B cell (primary cell): ENCODE measurements at regions not wholly inside any gene's neighbourhood (a gene's known extent, or its start where the extent isn't known, plus 50 kb on each side); places are given as distances from the start of the nearest gene placed in this dataset.

Experiments used
- ATAC-seq: fragments of 200-7000 bp; cut with Tn5 transposase; one replicate; pipeline ENCODE4 v1.10.0; 2021; ENCODE audit warnings: low read depth, mild to moderate bottlenecking, moderate number of reproducible peaks, moderate library complexity
- CTCF ChIA-PET: fragments of 350-600 bp; sonication (Branson Sonifier 250); formaldehyde crosslinking; loops from one replicate; lab custom pipeline; 2021; ENCODE audit warnings: antibody characterized with exemption, inconsistent platforms; lab: Charles Lee
- POLR2A ChIA-PET: fragments of 350-600 bp; sonication (Branson Sonifier 250); formaldehyde crosslinking; loops from one replicate; lab custom pipeline; 2021; ENCODE audit warnings: antibody characterized with exemption; lab: Charles Lee
- DNase-seq: peaks from one replicate; pipeline ENCODE4 v3.0.0; 2013
- H2AFZ ChIP-seq: 2 replicates; pipeline ENCODE4 v1.6.1; 2012; ENCODE audit warnings: mild to moderate bottlenecking, low read depth, low read length; ENCODE audit not compliant: insufficient read depth, poor library complexity, severe bottlenecking
- H3K27ac ChIP-seq, 2 donors: 1 replicate in 1 of 2; 2 replicates in 1 of 2; pipeline ENCODE4 v1.5.1; 2012 to 2013; ENCODE audit warnings: low read length in 2 of 2, mild to moderate bottlenecking in 2 of 2, moderate library complexity in 1 of 2
- H3K27me3 ChIP-seq, 4 experiments: fragments of 200-600 bp in 1 of 4; sonication (generic) in 1 of 4; replicated peaks in 1 of 4; 1 replicate in 2 of 4; 2 replicates in 2 of 4; pipeline versions ENCODE4 v1.6.1 to v1.7.0; 2013 to 2016; ENCODE audit warnings: low read length in 3 of 4, mild to moderate bottlenecking in 2 of 4, mixed read lengths in 1 of 4, moderate library complexity in 1 of 4; ENCODE audit not compliant: insufficient read depth in 4 of 4, control insufficient read depth in 3 of 4; ENCODE audit errors: control extremely low read depth in 1 of 4
- H3K36me3 ChIP-seq, 2 experiments: replicated peaks in 1 of 2; 1 replicate in 1 of 2; 2 replicates in 1 of 2; pipeline versions ENCODE4 v1.6.1 to v1.7.1; 2013; ENCODE audit warnings: low read length in 1 of 2; ENCODE audit not compliant: insufficient read depth in 2 of 2, control insufficient read depth in 1 of 2; ENCODE audit errors: control extremely low read depth in 1 of 2, extremely low read depth in 1 of 2
- H3K4me1 ChIP-seq, 2 donors: fragments of 200-600 bp in 1 of 2; sonication (generic) in 1 of 2; 1 replicate in 1 of 2; 2 replicates in 1 of 2; pipeline versions ENCODE4 v1.5.1 to v1.6.1; 2013 to 2017; ENCODE audit warnings: low read length in 2 of 2; ENCODE audit not compliant: control insufficient read depth in 2 of 2, insufficient read depth in 2 of 2
- H3K4me2 ChIP-seq: replicated peaks from 2 replicates; pipeline ENCODE3; 2012; ENCODE audit warnings: mild to moderate bottlenecking, low read depth, low read length; ENCODE audit not compliant: poor library complexity, severe bottlenecking
- H3K4me3 ChIP-seq, 5 experiments: fragments of 200-600 bp in 1 of 5; sonication (generic) in 1 of 5; 1 replicate in 3 of 5; 2 replicates in 2 of 5; pipeline versions ENCODE4 v1.5.1 to v1.7.0; 2011 to 2016; ENCODE audit warnings: low read length in 4 of 5, mild to moderate bottlenecking in 4 of 5, low read depth in 2 of 5, control low read depth in 1 of 5, moderate library complexity in 1 of 5; ENCODE audit not compliant: insufficient read depth in 1 of 5; ENCODE audit errors: control extremely low read depth in 1 of 5, extremely low read depth in 1 of 5
- H3K79me2 ChIP-seq: fragments of 200-600 bp; sonication (generic); one replicate; pipeline ENCODE4 v1.6.0; 2016; ENCODE audit warnings: low read length; ENCODE audit not compliant: control insufficient read depth, insufficient read depth
- H3K9ac ChIP-seq: fragments of 200-600 bp; sonication (generic); 2 replicates; pipeline ENCODE4 v1.6.1; 2017; ENCODE audit warnings: mild to moderate bottlenecking, low read length, moderate library complexity
- H3K9me3 ChIP-seq, 3 donors: one replicate each; pipeline versions ENCODE4 v1.6.1 to v1.7.1; 2013; ENCODE audit warnings: low read length in 2 of 3; ENCODE audit not compliant: control insufficient read depth in 2 of 3, insufficient read depth in 1 of 3; ENCODE audit errors: control extremely low read depth in 1 of 3
- H4K20me1 ChIP-seq: 2 replicates; pipeline ENCODE4 v1.6.0; 2012; ENCODE audit warnings: mild to moderate bottlenecking, low read length; ENCODE audit not compliant: insufficient read depth, control insufficient read depth, poor library complexity, severe bottlenecking
- H3K27ac Mint-ChIP-seq: one replicate; pipeline ENCODE4 v1.8.0; 2021; ENCODE audit warnings: mixed read lengths
- H3K27me3 Mint-ChIP-seq: one replicate; pipeline ENCODE4 v1.8.0; 2021; ENCODE audit warnings: mixed read lengths
- H3K4me1 Mint-ChIP-seq: one replicate; pipeline ENCODE4 v1.8.0; 2021; ENCODE audit warnings: mixed read lengths
- H3K4me3 Mint-ChIP-seq: one replicate; pipeline ENCODE4 v1.8.0; 2021; ENCODE audit warnings: mixed read lengths
- H3K9me3 Mint-ChIP-seq: one replicate; pipeline ENCODE4 v1.8.0; 2022; ENCODE audit warnings: mixed read lengths; ENCODE audit not compliant: insufficient read depth
- EZH2 ChIP-seq: IDR thresholded peaks from 2 replicates; pipeline ENCODE4 v1.6.1; 2012; ENCODE audit warnings: borderline replicate concordance, low read depth, mild to moderate bottlenecking, moderate library complexity, low read length; ENCODE audit not compliant: insufficient read depth, poor library complexity, severe bottlenecking
- WGBS: methylation state at CpG from one replicate; pipeline ENCODE4 v1.1.5; 2013; ENCODE audit warnings: missing lambda C conversion rate; ENCODE audit not compliant: insufficient coverage; 5-methylcytosine and 5-hydroxymethylcytosine counted together
- intact Hi-C: fragments of 100-400 bp; cut with micrococcal nuclease; formaldehyde crosslinking; loops from one replicate; pipeline ENCODE4 v1.10.0; 2022
- TF ChIP-seq, protein P1 (sequence below): fragments of 200-600 bp; IDR thresholded peaks from one replicate; pipeline ENCODE4 v1.8.0; 2022; ENCODE audit warnings: antibody characterized with exemption, mild to moderate bottlenecking

DNA sequence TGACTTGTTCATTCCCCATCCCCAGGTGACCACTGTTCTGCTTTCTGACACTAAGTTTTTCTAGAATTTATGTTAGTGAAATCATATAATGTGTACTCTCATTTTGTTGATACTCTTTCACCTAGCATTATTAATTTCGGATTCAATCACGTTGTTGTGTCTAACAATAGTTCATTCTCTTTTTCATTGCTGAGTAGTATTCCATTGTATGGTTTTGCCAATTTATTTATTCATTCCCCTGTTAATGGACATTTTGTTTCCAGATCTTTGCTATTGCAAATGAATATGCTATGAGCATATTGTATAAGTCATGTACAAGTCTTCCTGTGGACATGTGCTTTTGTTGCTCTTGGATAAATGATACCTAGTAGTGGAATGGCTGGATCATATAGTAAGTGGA lies 146.4 kb downstream of the FAM204A start:
- no peaks in the 10 kb centered on the region for H3K4me1 ChIP-seq
- WGBS = no CpG with 5 or more reads among the region's 2 CpGs
- peaks cover 0 to 3% (median 0%) of the 10 kb centered on the region in 3 donors for H3K9me3 ChIP-seq
- no peaks in the 10 kb centered on the region for H3K36me3 ChIP-seq
- Mint-ChIP-seq H3K27ac (no peak overlapping the region), H3K4me3 (no peak overlapping the region), H3K9me3 (peaks cover 5% of the 10 kb centered on the region), H3K4me1 (no peaks in the 10 kb centered on the region), H3K27me3 (no peaks in the 10 kb centered on the region)
- no peak overlapping the region for H2AFZ ChIP-seq
- no peak for TF ChIP-seq EZH2
- TF ChIP-seq, protein P1, sequence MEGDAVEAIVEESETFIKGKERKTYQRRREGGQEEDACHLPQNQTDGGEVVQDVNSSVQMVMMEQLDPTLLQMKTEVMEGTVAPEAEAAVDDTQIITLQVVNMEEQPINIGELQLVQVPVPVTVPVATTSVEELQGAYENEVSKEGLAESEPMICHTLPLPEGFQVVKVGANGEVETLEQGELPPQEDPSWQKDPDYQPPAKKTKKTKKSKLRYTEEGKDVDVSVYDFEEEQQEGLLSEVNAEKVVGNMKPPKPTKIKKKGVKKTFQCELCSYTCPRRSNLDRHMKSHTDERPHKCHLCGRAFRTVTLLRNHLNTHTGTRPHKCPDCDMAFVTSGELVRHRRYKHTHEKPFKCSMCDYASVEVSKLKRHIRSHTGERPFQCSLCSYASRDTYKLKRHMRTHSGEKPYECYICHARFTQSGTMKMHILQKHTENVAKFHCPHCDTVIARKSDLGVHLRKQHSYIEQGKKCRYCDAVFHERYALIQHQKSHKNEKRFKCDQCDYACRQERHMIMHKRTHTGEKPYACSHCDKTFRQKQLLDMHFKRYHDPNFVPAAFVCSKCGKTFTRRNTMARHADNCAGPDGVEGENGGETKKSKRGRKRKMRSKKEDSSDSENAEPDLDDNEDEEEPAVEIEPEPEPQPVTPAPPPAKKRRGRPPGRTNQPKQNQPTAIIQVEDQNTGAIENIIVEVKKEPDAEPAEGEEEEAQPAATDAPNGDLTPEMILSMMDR = no peak
- DNase-seq = no peak
- intact Hi-C loops = no loop called here
- no peak overlapping the region for H3K4me2 ChIP-seq
- H3K9ac ChIP-seq = no peak overlapping the region
- no peak for ATAC-seq
- no peak overlapping the region for H3K4me3 ChIP-seq
- H3K79me2 ChIP-seq = no peaks in the 10 kb centered on the region
- H4K20me1 ChIP-seq = no peaks in the 10 kb centered on the region
- CTCF ChIA-PET = no interaction called here
- H3K27me3 ChIP-seq = no peaks in the 10 kb centered on the region
- H3K27ac ChIP-seq = no peak overlapping the region
- POLR2A ChIA-PET = no interaction called here

DNA sequence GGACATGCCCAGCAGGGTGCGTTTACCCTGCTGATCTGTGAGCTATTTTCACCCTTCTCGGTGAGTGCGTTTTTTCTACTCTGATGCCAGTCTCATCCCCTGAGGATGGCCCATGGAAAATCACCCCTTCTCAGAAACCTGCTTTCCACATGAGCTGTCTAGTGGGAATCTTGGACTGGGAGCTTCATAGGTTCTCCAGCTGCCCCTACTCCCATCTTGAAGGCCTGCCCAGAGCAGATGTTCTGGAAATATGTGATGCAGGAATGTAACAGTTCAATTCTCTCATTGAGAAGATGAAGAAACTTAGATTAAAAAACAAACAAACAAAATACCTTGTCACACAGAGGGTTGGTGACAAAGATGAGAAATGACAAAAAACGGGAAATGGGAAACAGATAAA lies 146.9 kb upstream of the RAB11FIP2 start:
- no peaks in the 10 kb centered on the region for H3K4me1 Mint-ChIP-seq
- no peaks in the 10 kb centered on the region for H3K79me2 ChIP-seq
- WGBS = 89% methylated on average over 3 of the region's 4 CpGs

More for the DNA sequence above, 146.9 kb upstream of the RAB11FIP2 start:
- ChIA-PET CTCF (no interaction called here), POLR2A (no interaction called here)
- Mint-ChIP-seq H3K27me3 (no peaks in the 10 kb centered on the region), H3K27ac (no peak overlapping the region), H3K9me3 (peaks cover 5% of the 10 kb centered on the region), H3K4me3 (no peak overlapping the region)
- Histone ChIP-seq H3K4me2 (no peak overlapping the region), H3K4me1 (no peaks in the 10 kb centered on the region), H3K9ac (no peak overlapping the region), H3K9me3 (peaks cover 0 to 3% (median 0%) of the 10 kb centered on the region in 3 donors), H4K20me1 (no peaks in the 10 kb centered on the region), H3K4me3 (no peak overlapping the region), H2AFZ (no peak overlapping the region), H3K27ac (no peak overlapping the region), H3K36me3 (no peaks in the 10 kb centered on the region), H3K27me3 (no peaks in the 10 kb centered on the region)
- intact Hi-C loops = no loop called here
- TF ChIP-seq EZH2 = no peak
- TF ChIP-seq, protein P1 = no peak
- DNase-seq (no peak), ATAC-seq (no peak)
